Memory B cell (primary cell): ENCODE measurements at regions not wholly inside any gene's neighbourhood (a gene's known extent, or its start where the extent isn't known, plus 50 kb on each side); places are given as distances from the start of the nearest gene placed in this dataset.

Experiments used
- ATAC-seq: fragments of 150-1000 bp; cut with Tn5 transposase; 2 replicates; pipeline ENCODE4 v1.10.0; 2021; ENCODE audit warnings: low read depth, mild to moderate bottlenecking, moderate library complexity
- DNase-seq, 2 donors: peaks; one replicate each; pipeline ENCODE4 v3.0.0; 2022; ENCODE audit warnings: low spot score in 2 of 2
- H3K27ac Mint-ChIP-seq: one replicate; pipeline ENCODE4 v1.8.0; 2022; ENCODE audit warnings: mild to moderate bottlenecking, moderate library complexity, mixed read lengths
- H3K27me3 Mint-ChIP-seq: one replicate; pipeline ENCODE4 v1.8.0; 2022; ENCODE audit warnings: mixed read lengths
- H3K36me3 Mint-ChIP-seq: one replicate; pipeline ENCODE4 v1.8.0; 2022; ENCODE audit warnings: mild to moderate bottlenecking, mixed read lengths
- H3K4me1 Mint-ChIP-seq: one replicate; pipeline ENCODE4 v1.8.0; 2022; ENCODE audit warnings: mixed read lengths
- H3K4me3 Mint-ChIP-seq: one replicate; pipeline ENCODE4 v1.8.0; 2022; ENCODE audit warnings: mild to moderate bottlenecking, moderate library complexity, mixed read lengths
- H3K9me3 Mint-ChIP-seq: one replicate; pipeline ENCODE4 v1.8.0; 2022; ENCODE audit warnings: mixed read lengths

DNA sequence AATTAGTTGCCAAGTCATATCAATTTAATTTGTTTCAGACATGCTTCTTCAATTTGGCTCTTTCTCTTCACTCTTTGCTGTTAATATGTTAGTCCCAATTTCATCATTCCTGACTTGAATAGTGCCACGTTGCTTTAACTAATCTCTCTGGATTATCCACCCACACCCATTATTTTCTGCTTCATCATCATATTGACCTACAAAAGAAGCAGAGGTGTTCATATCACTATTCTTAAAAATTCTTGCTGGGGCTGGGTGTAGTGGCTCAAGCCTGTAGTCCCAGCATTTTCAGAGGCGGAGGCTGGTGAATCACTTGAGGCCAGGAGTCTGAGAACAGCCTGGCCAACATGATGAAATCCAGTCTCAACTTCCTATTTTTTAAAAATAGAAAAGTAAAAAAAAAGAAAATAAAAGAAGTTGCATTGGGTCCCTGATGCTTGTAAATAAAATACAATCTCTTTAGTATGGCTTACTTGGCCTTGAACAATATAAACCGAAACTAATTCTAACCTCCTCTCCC is 65.7 kb upstream of the KCNIP4 start:
- Mint-ChIP-seq H3K27ac (no peak overlapping the region), H3K36me3 (no peaks in the 10 kb centered on the region), H3K4me1 (no peaks in the 10 kb centered on the region), H3K4me3 (no peak overlapping the region), H3K27me3 (no peaks in the 10 kb centered on the region), H3K9me3 (peaks cover 6% of the 10 kb centered on the region)
- no peak for DNase-seq
- no peak for ATAC-seq

DNA sequence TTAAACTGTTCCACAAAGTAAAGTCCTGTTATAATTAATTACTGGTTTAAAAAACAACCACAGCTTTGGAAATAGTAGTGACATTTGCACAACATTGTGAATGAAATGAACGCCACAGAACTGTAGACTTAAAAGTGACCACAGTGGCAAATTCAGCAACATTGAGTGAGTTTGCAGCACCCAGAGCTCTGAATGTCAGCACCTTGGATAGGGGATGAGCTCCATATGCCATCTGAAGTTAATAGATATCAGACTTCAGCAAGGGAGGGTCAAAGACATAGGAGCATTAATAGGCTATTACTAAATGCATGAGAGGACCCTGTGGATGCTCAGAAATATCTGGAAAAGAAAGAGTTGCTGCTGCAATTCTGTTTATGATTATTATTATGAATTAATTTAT is 55.3 kb upstream of the KCNIP4 start:
- no peak for DNase-seq
- Mint-ChIP-seq H3K4me3 (no peak overlapping the region), H3K4me1 (no peaks in the 10 kb centered on the region), H3K9me3 (peaks cover 16% of the 10 kb centered on the region), H3K27me3 (no peaks in the 10 kb centered on the region), H3K36me3 (no peaks in the 10 kb centered on the region), H3K27ac (no peak overlapping the region)
- ATAC-seq = no peak
